Suprapubic skin (tissue), 4 donors: ENCODE measurements at regions not wholly inside any gene's neighbourhood (a gene's known extent, or its start where the extent isn't known, plus 50 kb on each side); places are given as distances from the start of the nearest gene placed in this dataset.
A peak's percentile ranks its signal among the peaks of the same experiment; 100 is the strongest.

Source experiments
- DNase-seq, 2 donors: peaks; one replicate each; pipeline ENCODE4 v3.0.0-alpha.2; 2019; ENCODE audit warnings: low spot score in 2 of 2
- H3K27ac ChIP-seq: fragments of 200-600 bp; sonication (generic); one replicate; pipeline ENCODE4 v1.5.1; 2019
- H3K27me3 ChIP-seq: fragments of 200-600 bp; sonication (generic); one replicate; pipeline ENCODE4 v1.5.1; 2019
- H3K36me3 ChIP-seq: fragments of 200-600 bp; sonication (generic); one replicate; pipeline ENCODE4 v1.5.1; 2019
- H3K4me1 ChIP-seq: fragments of 200-600 bp; sonication (generic); one replicate; pipeline ENCODE4 v1.5.1; 2019
- H3K4me3 ChIP-seq: fragments of 200-600 bp; sonication (generic); one replicate; pipeline ENCODE4 v1.5.1; 2019; ENCODE audit warnings: mild to moderate bottlenecking
- H3K9me3 ChIP-seq: fragments of 200-600 bp; sonication (generic); one replicate; pipeline ENCODE4 v1.5.1; 2019
- EP300 ChIP-seq: sonication (generic); formaldehyde crosslinking; IDR thresholded peaks from one replicate; pipeline ENCODE4 v1.6.1; 2017; ENCODE audit warnings: antibody characterized with exemption
- POLR2A ChIP-seq, 2 donors: fragments of 450-650 bp; IDR thresholded peaks; one replicate each; pipeline ENCODE4 v1.6.1; 2017; ENCODE audit warnings: antibody characterized with exemption in 2 of 2, mild to moderate bottlenecking in 2 of 2, moderate library complexity in 2 of 2
- POLR2AphosphoS5 ChIP-seq, 3 donors: sonication (generic); formaldehyde crosslinking; IDR thresholded peaks; one replicate each; pipeline ENCODE4 v1.6.1; 2017; ENCODE audit warnings: antibody characterized with exemption in 3 of 3
- WGBS: methylation state at CpG from one replicate; pipeline ENCODE4 v1.1.5; 2018; 5-methylcytosine and 5-hydroxymethylcytosine counted together
- TF ChIP-seq, protein P1 (sequence below), 2 donors: fragments of 200-600 bp in 1 of 2; fragments of 450-650 bp in 1 of 2; sonication (generic) in 1 of 2; IDR thresholded peaks; one replicate each; pipeline ENCODE4 v1.5.1; 2016 to 2019; ENCODE audit warnings: antibody characterized with exemption in 2 of 2, mild to moderate bottlenecking in 1 of 2, moderate library complexity in 1 of 2

- no peak overlapping the region for H3K4me3 ChIP-seq
- no peaks in the 10 kb centered on the region for H3K4me1 ChIP-seq
- H3K27me3 ChIP-seq, result no peaks in the 10 kb centered on the region
- H3K36me3 ChIP-seq, result no peaks in the 10 kb centered on the region
- H3K27ac ChIP-seq, result no peak overlapping the region
- TF ChIP-seq POLR2A (IDR thresholded peaks at IDR 0.05) (no peak), EP300 (no peak), POLR2AphosphoS5 (IDR thresholded peaks at IDR 0.05) (no peak)
- TF ChIP-seq, protein P1, sequence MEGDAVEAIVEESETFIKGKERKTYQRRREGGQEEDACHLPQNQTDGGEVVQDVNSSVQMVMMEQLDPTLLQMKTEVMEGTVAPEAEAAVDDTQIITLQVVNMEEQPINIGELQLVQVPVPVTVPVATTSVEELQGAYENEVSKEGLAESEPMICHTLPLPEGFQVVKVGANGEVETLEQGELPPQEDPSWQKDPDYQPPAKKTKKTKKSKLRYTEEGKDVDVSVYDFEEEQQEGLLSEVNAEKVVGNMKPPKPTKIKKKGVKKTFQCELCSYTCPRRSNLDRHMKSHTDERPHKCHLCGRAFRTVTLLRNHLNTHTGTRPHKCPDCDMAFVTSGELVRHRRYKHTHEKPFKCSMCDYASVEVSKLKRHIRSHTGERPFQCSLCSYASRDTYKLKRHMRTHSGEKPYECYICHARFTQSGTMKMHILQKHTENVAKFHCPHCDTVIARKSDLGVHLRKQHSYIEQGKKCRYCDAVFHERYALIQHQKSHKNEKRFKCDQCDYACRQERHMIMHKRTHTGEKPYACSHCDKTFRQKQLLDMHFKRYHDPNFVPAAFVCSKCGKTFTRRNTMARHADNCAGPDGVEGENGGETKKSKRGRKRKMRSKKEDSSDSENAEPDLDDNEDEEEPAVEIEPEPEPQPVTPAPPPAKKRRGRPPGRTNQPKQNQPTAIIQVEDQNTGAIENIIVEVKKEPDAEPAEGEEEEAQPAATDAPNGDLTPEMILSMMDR (IDR thresholded peaks at IDR 0.05), result no peak
- no peak for DNase-seq
- 73% methylated on average over 3 of the region's 3 CpGs for WGBS
- H3K9me3 ChIP-seq, result no peaks in the 10 kb centered on the region
Observed at GRCh38 chr6:128738112-128738511, 144.8 kb upstream of the LAMA2 start.

DNA sequence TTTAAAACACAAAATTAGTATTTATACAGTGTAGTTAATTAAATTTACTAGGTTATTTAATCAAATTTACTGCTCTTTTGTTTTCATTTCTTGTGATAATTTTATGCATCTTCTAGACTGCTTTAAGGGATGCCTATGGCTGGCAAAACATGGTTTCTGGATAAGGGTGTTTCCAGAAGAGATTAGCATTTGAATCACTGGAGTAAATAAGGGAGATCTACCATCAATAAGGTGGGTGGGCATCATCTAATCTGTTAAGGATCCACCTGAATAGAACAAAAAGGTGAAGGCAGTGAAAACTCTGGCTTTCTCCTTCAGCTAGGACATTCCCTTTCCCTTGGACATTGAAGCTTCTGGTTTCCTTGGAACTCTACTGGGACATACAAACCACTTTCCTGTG, 146.2 kb upstream of the LAMA2 start:
- no peaks in the 10 kb centered on the region for H3K27me3 ChIP-seq
- no peaks in the 10 kb centered on the region for H3K4me1 ChIP-seq
- no peak for TF ChIP-seq POLR2A (IDR thresholded peaks at IDR 0.05)
- TF ChIP-seq EP300, result no peak
- TF ChIP-seq, protein P1 (IDR thresholded peaks at IDR 0.05), result no peak
- no peak for TF ChIP-seq POLR2AphosphoS5 (IDR thresholded peaks at IDR 0.05)
- no peak overlapping the region for H3K4me3 ChIP-seq
- no peak for DNase-seq
- no peaks in the 10 kb centered on the region for H3K9me3 ChIP-seq
- no peaks in the 10 kb centered on the region for H3K36me3 ChIP-seq
- H3K27ac ChIP-seq, result no peak overlapping the region

GRCh38 chr6:128731249-128732165, 151.4 kb upstream of the LAMA2 start:
- no peak for DNase-seq
- no peaks in the 10 kb centered on the region for H3K9me3 ChIP-seq
- H3K27me3 ChIP-seq, result no peaks in the 10 kb centered on the region
- TF ChIP-seq, protein P1 (IDR thresholded peaks at IDR 0.05), result peak in 1 of 2 donors; percentile 29
- TF ChIP-seq POLR2A (IDR thresholded peaks at IDR 0.05), result no peak
- no peak overlapping the region for H3K27ac ChIP-seq
- WGBS, result 83% methylated on average over 2 of the region's 2 CpGs
- H3K4me1 ChIP-seq, result no peaks in the 10 kb centered on the region
- no peak overlapping the region for H3K4me3 ChIP-seq
- H3K36me3 ChIP-seq, result no peaks in the 10 kb centered on the region

- H3K4me1 ChIP-seq, result no peaks in the 10 kb centered on the region
- no peaks in the 10 kb centered on the region for H3K36me3 ChIP-seq
- no peak overlapping the region for H3K4me3 ChIP-seq
- TF ChIP-seq, protein P1 (IDR thresholded peaks at IDR 0.05), result no peak
- TF ChIP-seq POLR2A (IDR thresholded peaks at IDR 0.05), result no peak
- TF ChIP-seq POLR2AphosphoS5 (IDR thresholded peaks at IDR 0.05), result no peak
- no peak for TF ChIP-seq EP300
- no peak for DNase-seq
- 64% methylated on average over 2 of the region's 2 CpGs for WGBS
- no peaks in the 10 kb centered on the region for H3K9me3 ChIP-seq
- no peak overlapping the region for H3K27ac ChIP-seq
- H3K27me3 ChIP-seq, result no peaks in the 10 kb centered on the region
Observed at GRCh38 chr6:128727500-128727899, 155.4 kb upstream of the LAMA2 start.

DNA sequence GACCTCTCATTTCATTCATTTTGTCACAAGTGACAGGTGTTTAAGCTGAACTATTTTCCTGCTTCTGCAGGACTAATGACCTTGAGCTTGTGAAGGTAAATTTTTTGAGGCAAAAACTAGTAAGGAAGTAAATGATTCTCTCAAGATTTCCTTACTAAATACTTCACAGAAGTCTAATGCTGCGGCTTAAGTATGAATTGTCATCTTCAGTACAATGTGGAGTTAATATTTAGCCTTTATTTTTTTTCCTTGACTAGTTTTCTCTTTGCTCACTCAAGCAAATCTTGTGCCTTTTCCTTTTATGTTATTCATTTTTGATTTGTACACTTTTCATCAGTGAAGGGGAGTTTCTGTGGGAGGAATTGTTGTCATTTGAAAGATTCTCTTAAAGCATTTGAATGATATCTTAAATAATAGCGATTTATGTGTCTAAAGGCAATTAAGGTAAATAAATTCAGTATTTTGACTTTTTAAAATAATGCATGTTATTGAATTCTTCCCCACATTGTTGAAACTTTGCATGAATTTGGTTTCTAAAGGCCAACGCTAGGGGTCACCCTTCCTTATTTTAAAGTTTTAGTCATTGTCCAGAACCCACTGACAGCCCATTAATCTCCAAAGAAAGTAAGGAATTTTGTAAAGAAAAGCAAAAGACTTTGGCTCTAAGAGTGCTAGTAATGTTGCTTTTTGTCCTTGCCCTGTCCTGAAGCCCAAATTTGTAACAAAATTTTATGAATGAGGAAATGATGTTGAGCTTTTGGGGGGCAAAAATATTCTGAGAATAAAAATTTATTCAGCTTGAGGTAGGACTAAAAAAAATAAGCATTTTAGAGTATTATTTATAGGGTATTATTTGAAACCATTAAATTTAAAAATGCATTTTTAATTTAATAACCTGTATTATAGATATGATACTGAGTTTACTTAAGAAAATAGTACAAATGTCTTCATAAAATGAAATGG, 157.4 kb upstream of the LAMA2 start:
- Histone ChIP-seq H3K27me3 (no peaks in the 10 kb centered on the region), H3K4me1 (no peaks in the 10 kb centered on the region), H3K9me3 (no peaks in the 10 kb centered on the region), H3K4me3 (no peak overlapping the region), H3K27ac (no peak overlapping the region), H3K36me3 (no peaks in the 10 kb centered on the region)
- no peak for TF ChIP-seq POLR2A (IDR thresholded peaks at IDR 0.05)
- TF ChIP-seq POLR2AphosphoS5 (IDR thresholded peaks at IDR 0.05), result no peak
- TF ChIP-seq, protein P1 (IDR thresholded peaks at IDR 0.05), result peak; percentile 27 to 49
- TF ChIP-seq EP300, result no peak
- WGBS, result 34% methylated on average over 3 of the region's 3 CpGs
- no peak for DNase-seq
